ENCODE measurements at regions not wholly inside any gene's neighbourhood (a gene's known extent, or its start where the extent isn't known, plus 50 kb on each side); places are given as distances from the start of the nearest gene placed in this dataset.

- TF ChIP-seq, protein P1, sequence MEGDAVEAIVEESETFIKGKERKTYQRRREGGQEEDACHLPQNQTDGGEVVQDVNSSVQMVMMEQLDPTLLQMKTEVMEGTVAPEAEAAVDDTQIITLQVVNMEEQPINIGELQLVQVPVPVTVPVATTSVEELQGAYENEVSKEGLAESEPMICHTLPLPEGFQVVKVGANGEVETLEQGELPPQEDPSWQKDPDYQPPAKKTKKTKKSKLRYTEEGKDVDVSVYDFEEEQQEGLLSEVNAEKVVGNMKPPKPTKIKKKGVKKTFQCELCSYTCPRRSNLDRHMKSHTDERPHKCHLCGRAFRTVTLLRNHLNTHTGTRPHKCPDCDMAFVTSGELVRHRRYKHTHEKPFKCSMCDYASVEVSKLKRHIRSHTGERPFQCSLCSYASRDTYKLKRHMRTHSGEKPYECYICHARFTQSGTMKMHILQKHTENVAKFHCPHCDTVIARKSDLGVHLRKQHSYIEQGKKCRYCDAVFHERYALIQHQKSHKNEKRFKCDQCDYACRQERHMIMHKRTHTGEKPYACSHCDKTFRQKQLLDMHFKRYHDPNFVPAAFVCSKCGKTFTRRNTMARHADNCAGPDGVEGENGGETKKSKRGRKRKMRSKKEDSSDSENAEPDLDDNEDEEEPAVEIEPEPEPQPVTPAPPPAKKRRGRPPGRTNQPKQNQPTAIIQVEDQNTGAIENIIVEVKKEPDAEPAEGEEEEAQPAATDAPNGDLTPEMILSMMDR (conservative IDR thresholded peaks at IDR 0.05): no peak
- TF ChIP-seq EZH2 (IDR thresholded peaks at IDR 0.05; ENCODE audit: low read depth): no peak
Measured at GRCh38 chr7:17421941-17422340, 123.5 kb downstream of the AHR start.

All from PC-9 (cell line).